SKM-1 (cell line): ENCODE measurements at regions not wholly inside any gene's neighbourhood (a gene's known extent, or its start where the extent isn't known, plus 50 kb on each side); places are given as distances from the start of the nearest gene placed in this dataset.
"Not testable (repeated sequence)": the region's sequence is repeated elsewhere in the genome, so short reads cannot be mapped to it uniquely, and the experiment has no call there.

ENCODE experiments used
- DNase-seq: peaks from one replicate; lab custom pipeline; 2025; ENCODE audit not compliant: unreplicated experiment; lab: John Stamatoyannopoulos, UW

DNA sequence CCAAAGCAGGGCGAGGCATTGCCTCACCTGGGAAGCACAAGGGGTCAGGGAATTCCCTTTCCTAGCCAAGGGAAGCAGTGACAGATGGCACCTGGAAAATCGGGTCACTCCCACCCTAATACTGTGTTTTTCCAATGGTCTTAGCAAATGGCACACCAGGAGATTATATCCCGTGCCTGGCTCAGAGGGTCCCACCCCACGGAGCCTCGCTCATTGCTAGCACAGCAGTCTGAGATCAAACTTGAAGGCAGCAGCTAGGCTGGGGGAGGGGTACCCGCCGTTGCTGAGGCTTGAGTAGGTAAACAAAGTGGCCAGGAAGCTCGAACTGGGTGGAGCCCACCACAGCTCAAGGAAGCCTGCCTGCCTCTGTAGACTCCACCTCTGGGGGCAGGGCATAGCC, 664.6 kb downstream of the NUP35 start:
- DNase-seq = not testable (repeated sequence)

DNA sequence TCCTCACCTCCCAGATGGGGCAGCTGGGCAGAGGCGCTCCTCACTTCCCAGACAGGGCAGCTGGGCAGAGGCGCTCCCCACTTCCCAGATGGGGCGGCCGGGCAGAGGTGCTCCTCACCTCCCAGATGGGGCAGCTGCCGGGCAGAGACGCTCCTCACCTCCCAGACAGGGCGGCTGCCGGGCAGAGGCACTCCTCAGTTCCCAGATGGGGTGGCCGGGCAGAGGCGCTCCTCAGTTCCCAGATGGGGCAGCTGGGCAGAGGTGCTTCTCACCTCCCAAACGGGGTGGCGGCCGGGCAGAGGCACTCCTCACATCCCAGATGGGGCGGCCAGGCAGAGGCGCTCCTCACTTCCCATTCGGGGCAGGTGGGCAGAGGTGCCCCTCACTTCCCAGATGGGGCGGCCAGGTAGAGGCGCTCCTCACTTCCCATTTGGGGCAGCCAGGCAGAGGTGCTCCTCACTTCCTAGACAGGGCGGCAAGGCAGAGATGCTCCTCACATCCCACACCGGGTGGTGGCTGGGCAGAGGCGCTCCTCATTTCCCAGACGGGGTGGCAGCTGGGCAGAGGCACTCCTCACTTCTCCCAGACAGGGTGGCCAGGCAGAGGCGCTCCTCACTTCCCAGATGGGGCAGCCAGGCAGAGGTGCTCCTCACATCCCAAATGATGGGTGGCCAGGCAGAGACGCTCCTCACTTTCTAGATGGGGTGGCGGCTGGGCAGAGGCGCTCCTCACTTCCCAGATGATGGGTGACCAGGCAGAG, 668.1 kb downstream of the NUP35 start:
- DNase-seq = not testable (repeated sequence)

DNA sequence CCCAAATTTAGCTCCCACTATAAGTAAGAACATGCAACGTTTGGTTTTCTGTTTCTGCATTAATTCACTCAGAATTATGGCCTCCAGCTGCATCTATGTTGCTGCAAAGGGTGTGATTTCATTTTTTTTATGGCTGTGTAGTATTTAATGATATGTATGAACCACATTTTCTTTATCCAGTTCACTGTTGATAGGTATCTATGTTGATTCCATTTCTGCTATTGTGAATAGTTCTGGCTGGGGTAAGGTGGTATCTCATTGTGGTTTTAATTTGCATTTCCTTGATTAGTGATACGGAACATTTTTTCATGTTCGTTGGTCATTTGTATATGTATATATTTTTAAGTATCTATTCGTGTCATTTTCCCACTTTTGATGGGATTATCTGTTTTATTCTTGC, 674.3 kb downstream of the NUP35 start:
- no peak for DNase-seq

DNA sequence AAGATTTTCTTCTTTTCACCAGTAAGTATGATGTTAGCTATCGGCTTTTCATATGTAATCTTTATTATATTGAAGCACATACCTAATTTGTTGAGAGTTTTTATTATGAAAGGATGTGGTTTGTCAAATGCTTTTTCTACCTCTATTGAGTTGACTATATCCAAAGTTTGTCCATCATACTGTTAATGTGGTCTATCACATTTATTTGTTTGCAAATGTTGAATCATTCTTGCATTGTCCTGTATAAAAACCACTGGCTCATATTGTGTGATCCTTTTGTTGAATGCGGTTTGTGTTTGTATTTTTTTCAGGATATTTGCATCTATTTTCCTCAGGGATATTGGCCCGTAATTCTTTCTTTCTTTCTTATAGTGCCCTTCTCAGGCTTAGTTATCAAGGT, 675.5 kb downstream of the NUP35 start:
- no peak for DNase-seq

DNA sequence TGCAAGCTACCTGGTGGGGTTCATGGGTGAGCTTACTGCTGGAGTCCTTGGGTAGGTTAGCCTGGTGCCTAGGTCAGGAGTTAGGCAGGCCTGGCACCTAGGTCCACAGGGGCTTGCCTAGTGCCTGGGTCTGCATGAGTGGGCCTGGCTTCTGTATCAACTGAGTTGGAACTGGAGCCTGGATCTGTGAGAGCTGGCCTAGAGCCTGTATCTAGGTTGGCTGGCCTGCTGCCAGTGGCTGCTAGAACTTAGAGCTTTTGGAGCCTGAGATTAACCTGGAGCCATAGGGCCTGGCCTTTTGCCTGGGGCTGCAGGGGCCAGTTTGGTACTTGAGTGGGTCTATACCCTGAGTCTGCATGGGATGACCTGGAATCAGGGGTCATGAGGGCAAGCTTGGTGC, 679.4 kb downstream of the NUP35 start:
- DNase-seq = no peak

DNA sequence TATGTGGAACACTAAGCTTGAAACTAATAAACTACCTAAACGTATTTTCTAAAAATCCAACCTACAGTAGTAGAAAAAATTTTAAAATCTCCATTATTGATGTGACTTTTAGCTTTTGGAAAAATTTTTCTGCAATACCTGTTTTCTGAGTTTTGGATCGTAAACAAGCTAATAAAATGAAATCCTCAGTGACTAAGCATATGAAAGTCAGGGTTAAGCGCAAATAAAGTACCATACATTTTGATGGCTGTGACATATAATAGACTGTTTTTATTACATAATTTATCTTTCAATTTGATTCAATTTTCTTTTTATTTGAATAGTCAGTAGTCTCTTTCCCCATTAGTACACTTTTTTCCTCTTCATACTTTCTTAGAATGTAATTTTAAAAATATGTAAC, 683.6 kb downstream of the NUP35 start:
- DNase-seq = no peak

DNA sequence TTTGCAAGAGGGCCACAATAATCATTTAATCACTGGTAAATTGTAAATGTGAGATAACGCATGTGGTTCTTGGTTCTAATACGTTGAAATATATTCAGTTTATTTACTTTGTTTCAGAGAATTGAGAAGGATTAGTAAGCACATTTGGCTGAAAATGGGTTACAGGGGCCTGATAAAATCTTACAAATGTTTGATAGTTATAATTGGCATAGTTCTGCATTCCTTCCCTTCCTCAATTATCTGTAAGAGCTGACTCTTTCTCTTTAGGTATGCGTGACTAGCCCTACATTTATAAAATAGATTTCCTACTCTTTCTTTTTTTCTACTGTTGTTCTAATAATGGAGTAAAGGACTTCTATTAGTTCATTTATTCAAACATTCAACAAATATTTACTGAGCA, 685.2 kb downstream of the NUP35 start:
- no peak for DNase-seq

DNA sequence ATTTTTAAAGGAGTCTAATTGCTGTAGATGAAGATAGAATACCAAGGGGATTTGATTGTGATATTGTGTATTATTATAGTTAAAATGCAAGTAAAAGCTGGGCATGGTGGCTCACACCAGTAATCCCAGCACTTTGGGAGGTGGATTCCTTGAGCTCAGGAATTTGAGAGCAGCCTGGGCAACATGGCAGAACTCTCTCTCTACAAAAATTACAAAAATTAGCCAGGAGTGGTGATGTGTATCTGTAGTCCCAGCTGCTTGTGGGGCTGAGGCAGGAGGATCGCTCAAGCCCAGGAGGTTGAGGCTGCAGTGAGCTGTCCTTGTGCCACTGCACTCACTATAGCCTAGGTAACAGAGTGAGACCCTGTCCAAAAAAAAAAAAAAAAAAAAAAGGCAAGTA, 687.0 kb downstream of the NUP35 start:
- no peak for DNase-seq

DNA sequence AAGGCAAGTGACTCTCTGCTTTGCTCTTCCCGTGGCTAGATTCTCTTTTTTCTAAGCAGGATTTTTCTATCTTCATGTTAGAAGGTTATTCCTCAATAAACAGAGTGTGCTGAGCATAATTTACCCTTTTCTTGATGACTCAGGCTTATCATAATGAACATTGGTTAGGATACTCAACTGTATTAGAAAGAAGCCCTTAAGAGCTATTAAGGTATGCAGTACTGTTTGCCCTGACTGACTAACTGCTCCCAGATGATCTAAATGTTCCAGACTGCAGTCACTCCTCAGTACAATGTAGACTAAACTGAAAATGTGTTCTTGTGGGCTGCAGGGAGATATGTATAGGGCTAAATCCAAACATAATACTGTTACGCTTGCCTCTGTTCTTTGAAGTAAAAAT, 687.8 kb downstream of the NUP35 start:
- DNase-seq = no peak

DNA sequence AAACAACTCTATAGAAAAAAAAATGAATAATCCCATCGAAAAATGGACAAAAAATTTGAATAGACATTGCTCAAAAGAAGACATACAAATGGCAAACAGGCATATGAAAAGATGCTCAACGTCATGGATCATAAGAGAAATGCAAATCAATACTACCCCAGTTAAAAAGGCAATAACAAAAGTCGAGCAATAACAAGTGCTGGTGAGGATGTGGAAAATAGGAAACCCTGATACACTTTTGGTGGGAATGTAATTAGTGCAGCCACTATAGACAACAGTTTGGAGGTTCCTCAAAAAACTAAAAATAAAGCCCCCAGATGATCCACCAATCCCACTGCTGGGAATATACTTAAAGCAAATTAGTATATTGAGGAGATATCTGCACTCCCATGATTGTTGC, 701.5 kb downstream of the NUP35 start:
- DNase-seq = no peak

DNA sequence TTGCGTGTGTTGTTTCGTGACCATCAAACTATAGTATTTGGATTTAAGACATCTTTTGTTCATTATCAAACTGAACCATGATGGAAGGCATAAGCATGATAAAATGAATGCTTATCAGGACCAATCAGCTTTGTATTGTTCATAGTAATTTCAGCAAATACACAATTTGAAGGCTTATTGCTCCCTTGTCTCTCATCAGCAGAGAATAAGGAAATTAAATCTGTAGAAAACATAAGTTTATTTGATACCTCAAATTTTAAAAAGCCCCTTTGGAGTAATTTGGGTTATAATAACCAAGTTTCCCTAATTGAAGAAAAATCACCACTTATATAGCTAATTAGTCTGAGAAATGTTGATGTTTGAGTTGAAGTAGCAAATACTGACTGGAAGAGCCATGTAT, 705.7 kb downstream of the NUP35 start:
- no peak for DNase-seq

DNA sequence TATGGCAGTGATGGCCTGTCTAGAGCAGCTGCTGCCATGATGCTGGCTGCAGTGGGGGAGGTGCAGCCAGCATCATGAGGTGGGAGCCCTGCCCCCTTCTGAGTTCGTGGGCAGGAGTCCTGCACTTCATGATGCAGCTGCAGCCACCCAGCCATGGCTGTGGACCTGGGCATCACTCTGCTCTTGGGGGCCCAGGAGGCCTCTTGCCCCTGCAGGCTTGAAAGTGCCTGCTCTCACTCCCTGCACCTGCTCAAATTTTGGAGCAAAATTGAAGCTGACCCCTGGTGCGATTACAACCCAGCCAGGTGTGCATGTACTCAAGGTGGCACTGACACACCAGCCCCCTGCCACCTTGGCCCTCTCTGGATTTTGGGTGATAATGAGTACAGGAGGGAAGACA, 712.9 kb downstream of the NUP35 start:
- DNase-seq = no peak

DNA sequence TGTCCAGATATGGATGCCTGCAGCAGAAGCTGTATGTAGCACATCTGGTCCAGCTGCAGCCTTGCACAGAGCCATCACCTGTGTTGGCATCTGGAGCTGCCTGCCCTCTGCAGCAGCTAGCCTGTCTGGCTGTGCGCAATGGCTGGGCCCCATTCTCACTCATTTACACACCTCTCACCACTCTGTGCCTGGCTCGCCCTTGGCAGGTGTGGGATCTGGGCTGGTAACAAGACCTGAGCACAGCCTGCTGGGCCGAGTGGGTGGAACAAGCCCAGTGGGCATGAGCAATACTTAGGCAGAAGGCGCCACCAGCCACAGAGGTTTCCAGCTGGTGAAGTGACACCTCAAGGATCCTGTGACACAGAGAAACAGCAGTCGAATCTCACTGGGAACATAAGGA, 714.1 kb downstream of the NUP35 start:
- no peak for DNase-seq

DNA sequence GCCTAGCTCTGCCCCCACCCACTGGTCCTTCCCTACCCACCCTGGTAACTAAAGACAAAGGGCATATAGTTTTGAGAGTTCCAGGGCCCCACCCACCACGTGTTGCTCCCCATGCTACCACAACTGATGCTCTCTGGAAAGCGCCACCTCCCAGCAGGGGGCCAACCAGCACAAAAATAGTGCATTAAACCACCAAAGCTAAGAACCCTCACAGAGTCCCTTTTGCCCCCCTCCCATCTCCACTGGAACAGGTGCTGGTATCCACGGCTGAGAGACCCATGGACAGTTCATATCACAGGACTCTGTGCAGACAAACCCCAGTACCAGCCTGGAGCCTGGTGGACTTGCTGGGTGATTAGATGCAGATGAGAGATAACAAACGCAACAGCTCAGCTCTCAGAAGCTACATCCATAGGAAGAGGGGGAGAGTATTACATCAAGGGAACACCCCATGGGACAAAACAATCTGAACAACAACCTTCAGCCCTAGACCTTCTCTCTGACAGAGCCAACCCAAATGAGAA, 715.9 kb downstream of the NUP35 start:
- no peak for DNase-seq

DNA sequence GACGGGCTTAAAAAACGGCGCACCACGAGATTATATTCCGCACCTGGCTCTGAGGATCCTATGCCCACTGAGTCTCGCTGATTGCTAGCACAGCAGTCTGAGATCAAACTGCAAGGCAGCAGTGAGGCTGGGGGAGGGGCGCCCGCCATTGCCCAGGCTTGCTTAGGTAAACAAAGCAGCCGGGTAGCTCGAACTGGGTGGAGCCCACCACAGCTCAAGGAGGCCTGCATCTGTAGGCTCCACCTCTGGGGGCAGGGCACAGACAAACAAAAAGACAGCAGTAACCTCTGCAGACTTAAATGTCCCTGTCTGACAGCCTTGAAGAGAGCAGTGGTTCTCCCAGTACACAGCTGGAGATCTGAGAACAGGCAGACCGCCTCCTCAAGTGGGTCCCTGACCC, 725.6 kb downstream of the NUP35 start:
- DNase-seq = not testable (repeated sequence)

DNA sequence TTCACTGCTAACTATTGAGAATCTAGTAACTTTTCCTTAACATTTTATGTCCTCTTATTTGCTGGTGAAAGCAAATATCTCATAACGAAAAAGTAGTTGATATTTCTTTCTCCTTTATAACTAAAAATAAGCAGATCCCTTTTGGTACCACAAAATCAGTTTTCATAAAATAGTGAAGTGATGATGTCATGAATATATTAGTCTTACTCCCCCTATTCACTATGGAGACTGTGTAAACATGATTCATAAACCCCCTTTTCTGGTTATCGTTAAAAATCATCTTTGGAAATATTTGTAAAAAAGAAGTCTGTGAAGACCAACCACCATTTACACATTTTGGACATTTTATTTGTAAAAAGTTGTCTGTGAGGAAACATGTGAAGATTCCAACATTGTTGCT, 734.9 kb downstream of the NUP35 start:
- DNase-seq = no peak

DNA sequence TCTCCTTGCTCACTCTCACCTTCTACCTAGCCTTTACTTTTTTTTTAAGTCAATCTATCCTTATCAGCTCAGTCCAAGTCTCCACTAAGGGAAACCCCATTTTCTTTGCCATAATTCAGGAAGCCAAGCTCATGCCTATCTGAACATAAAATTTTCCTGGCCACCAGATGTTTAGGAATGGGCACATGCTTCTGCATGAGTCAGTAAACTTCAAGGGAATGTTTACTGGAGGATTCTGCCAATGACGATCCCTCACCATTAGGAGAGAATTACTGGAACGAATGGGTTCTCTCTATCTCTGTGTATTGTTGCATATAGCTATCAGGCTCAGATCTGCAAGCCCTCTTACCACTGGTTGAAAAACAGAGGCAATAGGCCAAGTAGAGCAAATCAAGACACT, 731.7 kb upstream of the ZNF804A start:
- DNase-seq = no peak

DNA sequence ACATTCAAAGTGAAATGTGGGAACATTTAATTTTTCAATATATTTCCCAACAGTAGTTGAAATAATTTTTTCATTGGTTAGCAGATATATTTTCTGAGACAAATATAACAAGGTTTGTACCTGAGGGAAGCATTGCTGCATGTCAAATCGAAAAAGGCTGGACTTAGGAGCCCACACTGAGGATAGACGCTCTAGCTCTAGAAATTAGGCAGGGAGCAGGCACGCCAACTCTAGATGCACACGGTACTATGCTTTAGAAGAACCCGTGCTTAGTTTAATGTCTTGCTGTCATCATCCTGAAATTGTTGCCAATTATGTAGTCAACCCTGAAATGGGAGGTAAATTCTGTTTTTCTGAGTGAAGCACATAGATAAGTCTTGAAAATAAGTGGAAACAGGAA, 731.1 kb upstream of the ZNF804A start:
- no peak for DNase-seq

DNA sequence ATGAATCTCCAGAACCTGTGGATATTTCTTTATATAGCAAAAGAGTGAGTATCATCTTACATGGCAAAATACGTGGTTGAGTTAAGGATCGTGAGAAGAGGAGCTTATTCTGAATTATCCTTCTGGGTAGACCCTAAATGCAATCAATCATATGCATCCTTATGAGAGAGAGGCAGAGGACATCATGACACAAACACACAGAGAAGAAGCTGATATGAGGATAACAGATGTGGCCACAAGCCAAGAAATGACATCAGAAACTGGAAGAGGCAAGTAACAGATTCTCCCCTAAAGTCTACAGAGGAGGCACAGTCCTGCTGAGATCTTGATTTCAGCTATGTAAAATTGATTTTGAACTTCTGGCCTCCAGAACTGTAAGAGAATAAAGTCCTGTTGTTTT, 730.2 kb upstream of the ZNF804A start:
- DNase-seq = no peak

DNA sequence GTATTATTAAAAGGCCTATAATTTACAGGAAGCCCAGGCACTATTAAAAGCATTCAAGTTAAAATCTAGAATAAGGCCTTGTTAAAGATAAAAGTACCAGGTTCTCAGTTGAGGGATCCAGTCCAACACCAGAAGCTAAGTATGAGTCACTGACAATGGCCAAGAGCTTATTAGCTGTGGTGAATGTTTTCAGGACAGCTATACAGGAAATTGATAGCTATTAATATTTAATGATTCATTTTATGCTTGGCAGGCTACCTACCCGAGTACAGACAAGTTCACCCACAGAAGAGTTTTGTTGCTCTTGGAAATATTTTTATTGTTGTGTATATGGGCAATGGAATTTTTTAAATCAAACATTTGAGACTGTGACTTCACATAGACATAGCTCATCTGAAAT, 729.6 kb upstream of the ZNF804A start:
- no peak for DNase-seq

DNA sequence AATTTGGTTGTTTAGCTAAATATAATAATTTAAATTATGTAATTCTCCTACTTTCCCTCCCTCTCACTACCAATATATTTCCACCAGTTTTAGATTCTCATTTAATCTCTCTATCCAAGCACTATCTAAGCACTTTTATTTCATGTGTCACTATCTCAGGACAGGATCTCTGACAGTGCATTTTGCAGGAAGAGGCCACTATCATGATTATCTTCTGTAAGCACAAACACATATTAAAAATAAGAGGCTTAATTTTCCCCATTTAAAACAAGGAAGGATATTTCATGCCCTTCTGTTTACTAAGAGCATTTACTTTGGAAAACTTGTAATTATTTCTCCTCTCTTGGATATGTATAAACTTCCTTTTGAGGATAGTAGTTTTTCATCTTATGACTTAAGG, 726.2 kb upstream of the ZNF804A start:
- DNase-seq = no peak

DNA sequence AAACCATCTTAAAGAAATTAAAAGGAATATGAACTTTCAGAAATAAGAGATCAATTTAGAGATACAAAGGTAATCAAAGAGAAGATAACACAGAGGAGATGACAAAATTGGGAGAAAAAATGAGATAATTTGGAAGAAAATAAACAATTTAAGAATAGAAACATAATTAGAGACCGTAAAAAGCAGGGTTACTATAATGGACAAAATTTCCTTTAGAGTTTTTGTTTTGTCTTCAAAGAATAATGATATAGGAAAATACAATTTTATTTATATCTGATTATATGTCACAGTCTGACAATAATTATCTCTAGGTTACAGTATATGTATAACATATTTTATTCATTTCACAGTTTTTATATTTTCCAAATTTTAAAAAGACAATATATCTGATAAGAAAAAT, 716.4 kb upstream of the ZNF804A start:
- no peak for DNase-seq

DNA sequence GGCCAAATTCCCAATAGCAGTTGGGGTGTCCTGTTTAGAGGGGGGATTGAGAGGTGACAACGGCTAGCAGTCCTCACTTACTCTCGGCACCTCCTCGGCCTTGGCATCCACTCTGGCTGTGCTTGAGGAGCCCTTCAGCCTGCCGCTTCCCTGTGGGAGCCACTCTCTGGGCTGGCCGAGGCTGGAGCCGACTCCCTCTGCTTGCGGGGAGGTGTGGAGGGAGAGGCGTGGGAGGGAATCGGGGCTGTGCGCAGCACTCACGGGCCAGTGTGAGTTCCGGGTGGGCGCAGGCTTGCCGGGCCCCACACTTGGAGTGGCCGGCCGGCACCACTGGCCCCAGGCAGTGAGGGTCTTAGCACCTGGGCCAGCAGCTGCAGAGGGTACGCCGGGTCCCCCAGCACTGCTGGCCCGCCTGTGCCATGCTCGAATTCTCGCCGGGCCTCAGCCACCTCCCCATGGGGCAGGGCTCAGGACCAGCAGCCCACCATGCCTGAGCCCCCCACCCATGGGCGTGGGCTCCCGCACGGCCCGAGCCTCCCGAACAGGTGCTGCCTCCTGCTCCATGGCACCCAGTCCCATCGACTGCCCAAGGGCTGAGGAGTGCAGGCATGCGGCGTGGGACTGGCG, 705.9 kb upstream of the ZNF804A start:
- no peak for DNase-seq
